K562 (cell line): ENCODE measurements at regions not wholly inside any gene's neighbourhood (a gene's known extent, or its start where the extent isn't known, plus 50 kb on each side); places are given as distances from the start of the nearest gene placed in this dataset.

Source experiments
- ATAC-seq: fragments of 200-7000 bp; cut with Tn5 transposase; 3 replicates; pipeline ENCODE4 v1.9.1; 2020; ENCODE audit warnings: moderate library complexity
- BruUV-seq: library from RNA; stranded (reverse); fragments of 400-500 nt; replicated peaks from 2 replicates; lab custom pipeline; 2021; lab: Mats Ljungman, UMichigan
- CTCF ChIA-PET: fragments of 300-600 bp; formaldehyde crosslinking; extraction: SDS; loops from one replicate; lab custom pipeline; 2021; ENCODE audit warnings: low intra/inter-chr PET ratio; lab: Yijun Ruan, JAX
- POLR2A ChIA-PET: fragments of 300-600, 350-650 bp; sonication (Branson Sonifier 250); formaldehyde crosslinking; extraction: SDS; loops from one replicate; lab custom pipeline; 2021; ENCODE audit warnings: antibody characterized with exemption, inconsistent platforms; lab: Yijun Ruan, JAX
- DNase-seq, 4 experiments: peaks; one replicate each; pipeline versions ENCODE4 v3.0.0 to v3.0.0-alpha.2; 2011 to 2018; ENCODE audit warnings: low spot score in 3 of 4, mixed read lengths in 3 of 4; ENCODE audit errors: extremely low read depth in 1 of 4
- FAIRE-seq: peaks from 2 replicates; lab custom pipeline; 2011; peaks lifted over from hg19 to GRCh38; lab: Jason Lieb, UNC
- H2AFZ ChIP-seq: 2 replicates; pipeline ENCODE4 v1.6.0; 2011; ENCODE audit warnings: low read depth, low read length, control low read depth, inconsistent platforms
- H3K27ac ChIP-seq: fragments of 200-600 bp; 3 replicates; pipeline ENCODE4 v1.8.0; 2011; ENCODE audit warnings: low read depth, mild to moderate bottlenecking, control low read depth, inconsistent platforms, low read length, moderate library complexity, mixed read lengths; ENCODE audit errors: extremely low read depth
- H3K27me3 ChIP-seq, 2 experiments: fragments of 300-600 bp in 1 of 2; 2 replicates in 1 of 2; 3 replicates in 1 of 2; pipeline versions ENCODE4 v1.6.0 to v1.8.0; 2011; ENCODE audit warnings: inconsistent platforms in 2 of 2, low read length in 2 of 2, mild to moderate bottlenecking in 1 of 2, mixed read lengths in 1 of 2, moderate library complexity in 1 of 2; ENCODE audit not compliant: control insufficient read depth in 2 of 2, insufficient read depth in 2 of 2
- H3K36me3 ChIP-seq: fragments of 300-600 bp; 3 replicates; pipeline ENCODE4 v1.8.0; 2011; ENCODE audit warnings: mild to moderate bottlenecking, low read length, inconsistent platforms; ENCODE audit not compliant: control insufficient read depth, insufficient read depth
- H3K4me1 ChIP-seq, 2 experiments: fragments of 200-600 bp in 1 of 2; replicated peaks in 1 of 2; 2 replicates in 1 of 2; 3 replicates in 1 of 2; pipeline versions ENCODE4 v1.5.1 to v1.8.0; 2011; ENCODE audit warnings: inconsistent platforms in 2 of 2, low read length in 2 of 2, mild to moderate bottlenecking in 1 of 2, mixed read lengths in 1 of 2, moderate library complexity in 1 of 2; ENCODE audit not compliant: control insufficient read depth in 2 of 2, insufficient read depth in 2 of 2
- H3K4me2 ChIP-seq: 2 replicates; pipeline ENCODE4 v1.6.1; 2011; ENCODE audit warnings: low read length, control low read depth, inconsistent platforms, mixed read lengths; ENCODE audit not compliant: insufficient read depth
- H3K4me3 ChIP-seq: fragments of 200-600 bp; sonication (generic), shearing (Covaris generic); 2 replicates; pipeline ENCODE4 v1.5.1; 2016; ENCODE audit warnings: control low read depth, inconsistent platforms
- H3K79me2 ChIP-seq: fragments of 200-600 bp; 3 replicates; pipeline ENCODE4 v1.8.0; 2011; ENCODE audit warnings: low read length, inconsistent platforms; ENCODE audit not compliant: control insufficient read depth, insufficient read depth
- H3K9ac ChIP-seq, 2 experiments: 2 replicates each; pipeline versions ENCODE4 v1.6.0 to v1.6.1; 2011; ENCODE audit warnings: low read depth in 2 of 2, low read length in 2 of 2, control low read depth in 1 of 2, inconsistent platforms in 1 of 2, mild to moderate bottlenecking in 1 of 2, mixed read lengths in 1 of 2; ENCODE audit not compliant: insufficient read depth in 1 of 2
- H3K9me1 ChIP-seq: one replicate; pipeline ENCODE4 v1.6.0; 2011; ENCODE audit warnings: inconsistent platforms, mild to moderate bottlenecking, low read length, moderate library complexity; ENCODE audit not compliant: control insufficient read depth, insufficient read depth
- H3K9me3 ChIP-seq: replicated peaks from 2 replicates; pipeline ENCODE4 v1.5.1; 2011; ENCODE audit warnings: low read depth, low read length, inconsistent platforms; ENCODE audit not compliant: control insufficient read depth, insufficient read depth
- H4K20me1 ChIP-seq: replicated peaks from 2 replicates; pipeline ENCODE4 v1.6.1; 2011; ENCODE audit warnings: low read length, inconsistent platforms, mixed read lengths; ENCODE audit not compliant: control insufficient read depth, insufficient read depth
- ADNP ChIP-seq: fragments of 200-800 bp; sonication (Bioruptor generic); IDR thresholded peaks from 2 replicates; pipeline ENCODE4 v1.6.1; 2016; ENCODE audit warnings: missing genetic modification characterization, missing compliant biosample characterization
- BHLHE40 ChIP-seq: IDR thresholded peaks from 2 replicates; pipeline ENCODE4 v1.6.1; 2011; ENCODE audit warnings: low read length, improper control_type of control experiment
- CHD2 ChIP-seq: IDR thresholded peaks from 2 replicates; pipeline ENCODE4 v1.6.1; 2011; ENCODE audit warnings: low read depth, low read length
- HMG20B ChIP-seq: fragments of 250-450 bp; sonication (Bioruptor Pico); IDR thresholded peaks from 2 replicates; pipeline ENCODE4 v1.5.0; 2021; ENCODE audit warnings: mild to moderate bottlenecking
- KLF13 ChIP-seq: fragments of 450-650 bp; IDR thresholded peaks from 2 replicates; pipeline ENCODE4 v1.6.1; 2016; ENCODE audit warnings: missing genetic modification characterization, low read depth, mild to moderate bottlenecking, missing compliant biosample characterization, moderate library complexity, borderline replicate concordance
- MAFK ChIP-seq: IDR thresholded peaks from 2 replicates; pipeline ENCODE4 v1.6.1; 2011; ENCODE audit warnings: low read length, improper control_type of control experiment
- MTA1 ChIP-seq: fragments of 450-650 bp; IDR thresholded peaks from 2 replicates; pipeline ENCODE4 v1.6.1; 2017; ENCODE audit warnings: borderline replicate concordance
- NCOA6 ChIP-seq: fragments of 450-650 bp; IDR thresholded peaks from 2 replicates; pipeline ENCODE4 v1.6.1; 2017; ENCODE audit warnings: mild to moderate bottlenecking
- NFE2 ChIP-seq: IDR thresholded peaks from 2 replicates; pipeline ENCODE4 v1.6.1; 2014; ENCODE audit warnings: antibody characterized with exemption, low read depth
- SIX5 ChIP-seq, 2 experiments: IDR thresholded peaks; 2 replicates each; pipeline ENCODE4 v1.6.1; 2011; ENCODE audit warnings: low read length in 2 of 2, borderline replicate concordance in 1 of 2, low read depth in 1 of 2, mild to moderate bottlenecking in 1 of 2, moderate library complexity in 1 of 2; ENCODE audit not compliant: insufficient read depth in 1 of 2
- SRSF9 ChIP-seq: fragments of 200-400 bp; formaldehyde crosslinking; IDR thresholded peaks from 2 replicates; pipeline ENCODE4 v1.6.1; 2017; ENCODE audit warnings: low read depth, low read length, borderline replicate concordance
- TOE1 ChIP-seq, 2 experiments: fragments of 450-650 bp in 1 of 2; sonication (generic) in 1 of 2; formaldehyde crosslinking in 1 of 2; IDR thresholded peaks; 2 replicates each; pipeline versions ENCODE4 v1.7.1 to v1.8.0; 2016 to 2022; ENCODE audit warnings: borderline replicate concordance in 2 of 2, mild to moderate bottlenecking in 2 of 2, antibody characterized with exemption in 1 of 2, inconsistent platforms in 1 of 2, low read depth in 1 of 2, missing genetic modification reagents in 1 of 2, moderate library complexity in 1 of 2
- XRCC5 ChIP-seq: fragments of 200-400 bp; formaldehyde crosslinking; IDR thresholded peaks from 2 replicates; pipeline ENCODE4 v1.6.1; 2017; ENCODE audit warnings: low read depth, mild to moderate bottlenecking, low read length
- ZNF316 ChIP-seq: fragments of 450-650 bp; IDR thresholded peaks from 2 replicates; pipeline ENCODE4 v1.6.1; 2016
- ZNF77 ChIP-seq: fragments of 250-450 bp; sonication (Bioruptor Pico); IDR thresholded peaks from 2 replicates; pipeline ENCODE4 v1.5.0; 2020
- WGBS: fragments of 100-300 bp; shearing (Covaris generic); methylation state at CpG from one replicate; pipeline ENCODE4 v1.1.6; 2016; ENCODE audit warnings: low coverage, mixed read lengths; ENCODE audit not compliant: insufficient coverage; ENCODE audit errors: missing lambda C conversion rate; 5-methylcytosine and 5-hydroxymethylcytosine counted together
- in situ Hi-C: fragments of 300-500 bp; cut with MboI; formaldehyde crosslinking; loops from 4 replicates; pipeline ENCODE4 v1.15.0; 2018; ENCODE audit warnings: inconsistent platforms, mixed read lengths
- intact Hi-C: fragments of 100-400 bp; cut with micrococcal nuclease; formaldehyde crosslinking; loops from 2 replicates; pipeline ENCODE4 v1.14.2; 2022
- TF ChIP-seq, protein P1 (sequence below): sonication (generic); formaldehyde crosslinking; IDR thresholded peaks from 2 replicates; pipeline ENCODE4 v1.8.1; 2022; ENCODE audit warnings: missing genetic modification reagents
- TF ChIP-seq, protein P2 (sequence below): sonication (generic); IDR thresholded peaks from 2 replicates; pipeline ENCODE4 v1.6.1; 2016

DNA sequence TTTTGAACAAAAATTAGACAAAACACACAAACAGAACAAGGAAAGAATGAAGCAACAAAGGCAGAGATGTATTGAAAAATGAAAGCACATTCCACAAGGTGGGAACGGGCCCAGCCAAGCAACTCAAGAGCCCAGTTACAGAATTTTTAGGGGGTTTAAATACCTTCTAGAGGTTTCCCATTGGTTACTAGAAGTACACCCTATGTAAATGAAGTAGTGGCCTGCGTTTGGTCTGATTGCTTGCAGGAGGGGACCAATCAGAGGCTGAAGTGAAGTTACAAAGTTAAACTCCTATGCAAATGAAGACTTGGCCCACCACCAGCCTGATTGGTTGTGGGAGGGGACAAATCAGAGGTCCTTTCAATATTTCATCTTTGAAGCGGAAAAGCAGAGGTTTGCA lies 593.7 kb upstream of the MMS22L start:
- Histone ChIP-seq H3K4me3 (no peak overlapping the region), H3K36me3 (no peaks in the 10 kb centered on the region), H3K27ac (no peak overlapping the region), H3K27me3 (no peaks in the 10 kb centered on the region), H3K9ac (no peak overlapping the region), H3K79me2 (no peaks in the 10 kb centered on the region), H3K9me3 (no peaks in the 10 kb centered on the region), H4K20me1 (no peaks in the 10 kb centered on the region), H3K4me1 (no peaks in the 10 kb centered on the region), H3K9me1 (no peaks in the 10 kb centered on the region), H3K4me2 (no peak overlapping the region), H2AFZ (no peak overlapping the region)
- DNase-seq (no peak), ATAC-seq (no peak), FAIRE-seq (no peak)
- 0% methylated on average over 3 of the region's 3 CpGs for WGBS
- in situ Hi-C loops (no loop called here), intact Hi-C loops (no loop called here)
- ChIA-PET POLR2A (no interaction called here), CTCF (no interaction called here)
- BruUV-seq, result no TSS peak
- TF ChIP-seq, protein P1, sequence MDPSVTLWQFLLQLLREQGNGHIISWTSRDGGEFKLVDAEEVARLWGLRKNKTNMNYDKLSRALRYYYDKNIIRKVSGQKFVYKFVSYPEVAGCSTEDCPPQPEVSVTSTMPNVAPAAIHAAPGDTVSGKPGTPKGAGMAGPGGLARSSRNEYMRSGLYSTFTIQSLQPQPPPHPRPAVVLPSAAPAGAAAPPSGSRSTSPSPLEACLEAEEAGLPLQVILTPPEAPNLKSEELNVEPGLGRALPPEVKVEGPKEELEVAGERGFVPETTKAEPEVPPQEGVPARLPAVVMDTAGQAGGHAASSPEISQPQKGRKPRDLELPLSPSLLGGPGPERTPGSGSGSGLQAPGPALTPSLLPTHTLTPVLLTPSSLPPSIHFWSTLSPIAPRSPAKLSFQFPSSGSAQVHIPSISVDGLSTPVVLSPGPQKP (CRISPR knock-in tag), result no peak
- TF ChIP-seq SRSF9, result no peak

DNA sequence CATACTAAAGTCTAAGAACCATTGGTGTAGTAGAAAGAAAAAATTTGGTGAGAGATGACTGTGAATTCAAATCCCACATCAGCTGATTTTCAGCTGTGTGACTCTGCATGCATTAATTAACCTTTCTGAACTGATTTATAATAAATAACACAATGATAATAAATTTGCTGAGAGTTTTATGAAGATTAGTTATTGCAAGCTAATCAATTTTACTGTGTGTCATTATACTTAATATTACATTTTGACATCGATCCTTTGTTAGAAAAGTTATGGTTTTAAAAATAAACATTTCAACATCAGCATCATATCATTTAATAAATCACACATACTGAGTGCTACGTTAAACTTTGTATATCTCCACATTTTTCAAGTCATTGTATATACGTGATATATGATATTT lies 599.7 kb upstream of the MMS22L start:
- no peak overlapping the region for H3K9ac ChIP-seq
- H3K4me1 ChIP-seq, result no peaks in the 10 kb centered on the region
- H3K27ac ChIP-seq, result no peak overlapping the region
- in situ Hi-C loops (no loop called here), intact Hi-C loops (no loop called here)
- FAIRE-seq, result no peak
- ChIA-PET CTCF (no interaction called here), POLR2A (no interaction called here)
- DNase-seq, result no peak
- no peak for ATAC-seq
- no peaks in the 10 kb centered on the region for H3K27me3 ChIP-seq
- no peaks in the 10 kb centered on the region for H3K9me1 ChIP-seq
- H3K79me2 ChIP-seq, result no peaks in the 10 kb centered on the region
- H4K20me1 ChIP-seq, result no peaks in the 10 kb centered on the region
- H3K4me3 ChIP-seq, result no peak overlapping the region
- BruUV-seq, result no TSS peak
- H2AFZ ChIP-seq, result no peak overlapping the region
- no peak overlapping the region for H3K4me2 ChIP-seq
- H3K36me3 ChIP-seq, result no peaks in the 10 kb centered on the region
- 0% methylated on average over 3 of the region's 3 CpGs for WGBS
- H3K9me3 ChIP-seq, result no peaks in the 10 kb centered on the region
- peak; percentile 6; the same call in 1 of the 2 replicates for TF ChIP-seq MAFK
- TF ChIP-seq TOE1 (IDR thresholded peaks at IDR 0.05; ENCODE audit: borderline replicate concordance), result no peak
- no peak for TF ChIP-seq TOE1 (CRISPR knock-in tag; IDR thresholded peaks at IDR 0.05; ENCODE audit: borderline replicate concordance, low read depth)
- no peak for TF ChIP-seq SIX5 (IDR thresholded peaks at IDR 0.05; ENCODE audit: borderline replicate concordance in 1 of 2, insufficient read depth in 1 of 2, low read depth in 1 of 2, low read length in 2 of 2)
- TF ChIP-seq MTA1, result no peak
- TF ChIP-seq SRSF9, result no peak
- no peak for TF ChIP-seq ZNF77 (CRISPR knock-in tag)
- no peak for TF ChIP-seq NCOA6
- peak; percentile 72 for TF ChIP-seq ZNF316
- no peak for TF ChIP-seq XRCC5
- no peak for TF ChIP-seq NFE2
- no peak for TF ChIP-seq KLF13 (tag)
- no peak for TF ChIP-seq HMG20B
- TF ChIP-seq ADNP, result no peak
- no peak for TF ChIP-seq BHLHE40
- TF ChIP-seq, protein P2, sequence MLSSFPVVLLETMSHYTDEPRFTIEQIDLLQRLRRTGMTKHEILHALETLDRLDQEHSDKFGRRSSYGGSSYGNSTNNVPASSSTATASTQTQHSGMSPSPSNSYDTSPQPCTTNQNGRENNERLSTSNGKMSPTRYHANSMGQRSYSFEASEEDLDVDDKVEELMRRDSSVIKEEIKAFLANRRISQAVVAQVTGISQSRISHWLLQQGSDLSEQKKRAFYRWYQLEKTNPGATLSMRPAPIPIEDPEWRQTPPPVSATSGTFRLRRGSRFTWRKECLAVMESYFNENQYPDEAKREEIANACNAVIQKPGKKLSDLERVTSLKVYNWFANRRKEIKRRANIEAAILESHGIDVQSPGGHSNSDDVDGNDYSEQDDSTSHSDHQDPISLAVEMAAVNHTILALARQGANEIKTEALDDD, result no peak
- TF ChIP-seq CHD2, result no peak
